ENCODE measurements at regions not wholly inside any gene's neighbourhood (a gene's known extent, or its start where the extent isn't known, plus 50 kb on each side); places are given as distances from the start of the nearest gene placed in this dataset.

- TF ChIP-seq POLR2A (IDR thresholded peaks at IDR 0.05; ENCODE audit: low read depth, low read length) (no peak), POU2F2 (IDR thresholded peaks at IDR 0.05; ENCODE audit: low read depth, low read length) (no peak), POLR2AphosphoS5 (IDR thresholded peaks at IDR 0.05; ENCODE audit: low read depth, low read length) (no peak), PAX5 (IDR thresholded peaks at IDR 0.05; ENCODE audit: insufficient read depth, low read length, severe bottlenecking) (no peak), TAF1 (IDR thresholded peaks at IDR 0.05; ENCODE audit: low read depth, low read length) (no peak), SPI1 (IDR thresholded peaks at IDR 0.05; ENCODE audit: low read depth, low read length) (no peak)
These were observed 103.3 kb upstream of the NFE2L3 start for GRCh38 chr7:26048663-26049062.
